Endothelial cell of umbilical vein (primary cell): ENCODE measurements at regions not wholly inside any gene's neighbourhood (a gene's known extent, or its start where the extent isn't known, plus 50 kb on each side); places are given as distances from the start of the nearest gene placed in this dataset.

Experiments used
- BruUV-seq: library from RNA; stranded (reverse); fragments of 400-500 nt; replicated peaks from 2 replicates; lab custom pipeline; 2021; lab: Mats Ljungman, UMichigan
- CTCF ChIA-PET: fragments of 300-600, 350-600 bp; sonication (Branson Sonifier 250); formaldehyde crosslinking; loops from one replicate; lab custom pipeline; 2021; ENCODE audit warnings: antibody characterized with exemption, inconsistent platforms; lab: Charles Lee
- POLR2A ChIA-PET: fragments of 300-600, 350-600 bp; sonication (Branson Sonifier 250); formaldehyde crosslinking; loops from one replicate; lab custom pipeline; 2021; ENCODE audit warnings: antibody characterized with exemption, inconsistent platforms; lab: Charles Lee
- DNase-seq: peaks from one replicate; pipeline ENCODE4 v3.0.0-alpha.2; 2011; ENCODE audit warnings: low read depth, low spot score
- FAIRE-seq: peaks from 2 replicates; lab custom pipeline; 2011; peaks lifted over from hg19 to GRCh38; lab: Jason Lieb, UNC
- H2AFZ ChIP-seq: 2 replicates; pipeline ENCODE4 v1.6.0; 2012; ENCODE audit warnings: low read depth, low read length, control low read depth, inconsistent platforms
- H3K27ac ChIP-seq: 2 replicates; pipeline ENCODE4 v1.5.1; 2011; ENCODE audit warnings: low read depth, mild to moderate bottlenecking, control low read depth, low read length, moderate library complexity; ENCODE audit not compliant: insufficient read depth
- H3K27me3 ChIP-seq, 2 experiments: 2 replicates each; pipeline versions ENCODE4 v1.6.0 to v1.6.1; 2011; ENCODE audit warnings: low read length in 2 of 2, mixed read lengths in 1 of 2; ENCODE audit not compliant: control insufficient read depth in 2 of 2, insufficient read depth in 2 of 2
- H3K36me3 ChIP-seq, 2 experiments: 2 replicates in 1 of 2; 3 replicates in 1 of 2; pipeline ENCODE4 v1.5.1; 2011; ENCODE audit warnings: low read length in 2 of 2, mild to moderate bottlenecking in 1 of 2, moderate library complexity in 1 of 2; ENCODE audit not compliant: control insufficient read depth in 2 of 2, insufficient read depth in 2 of 2; ENCODE audit errors: extremely low read depth in 1 of 2
- H3K4me1 ChIP-seq: 3 replicates; pipeline ENCODE4 v1.5.1; 2011; ENCODE audit warnings: mild to moderate bottlenecking, low read length; ENCODE audit not compliant: control insufficient read depth, insufficient read depth; ENCODE audit errors: extremely low read depth
- H3K4me2 ChIP-seq: 2 replicates; pipeline ENCODE4 v1.6.1; 2011; ENCODE audit warnings: low read length, control low read depth, mixed read lengths; ENCODE audit not compliant: insufficient read depth
- H3K4me3 ChIP-seq, 3 experiments: fragments of 200-600 bp in 1 of 3; sonication (generic), shearing (Covaris generic) in 1 of 3; replicated peaks in 1 of 3; 2 replicates each; pipeline ENCODE4 v1.5.1; 2011 to 2016; ENCODE audit warnings: control low read depth in 3 of 3, low read length in 3 of 3, mild to moderate bottlenecking in 2 of 3, inconsistent platforms in 1 of 3, low read depth in 1 of 3, moderate library complexity in 1 of 3; ENCODE audit not compliant: insufficient read depth in 1 of 3
- H3K79me2 ChIP-seq: 2 replicates; pipeline ENCODE4 v1.6.0; 2012; ENCODE audit warnings: low read length, inconsistent platforms; ENCODE audit not compliant: control insufficient read depth, insufficient read depth
- H3K9ac ChIP-seq: replicated peaks from 2 replicates; pipeline ENCODE3; 2011; ENCODE audit warnings: low read length, control low read depth; ENCODE audit not compliant: insufficient read depth; ENCODE audit errors: extremely low read depth
- H3K9me1 ChIP-seq: replicated peaks from 3 replicates; pipeline ENCODE4 v1.6.0; 2011; ENCODE audit warnings: mild to moderate bottlenecking, low read length; ENCODE audit not compliant: control insufficient read depth, insufficient read depth; ENCODE audit errors: extremely low read depth
- H3K9me3 ChIP-seq: replicated peaks from 2 replicates; pipeline ENCODE4 v1.5.1; 2012; ENCODE audit warnings: low read length, inconsistent platforms; ENCODE audit not compliant: control insufficient read depth, insufficient read depth
- H4K20me1 ChIP-seq: replicated peaks from 2 replicates; pipeline ENCODE3; 2011; ENCODE audit warnings: mild to moderate bottlenecking, low read length; ENCODE audit not compliant: control insufficient read depth, insufficient read depth; ENCODE audit errors: extremely low read depth
- EZH2 ChIP-seq: IDR thresholded peaks from 2 replicates; pipeline ENCODE4 v1.6.1; 2012; ENCODE audit warnings: borderline replicate concordance, low read depth, mild to moderate bottlenecking, moderate library complexity, low read length, inconsistent platforms; ENCODE audit not compliant: severe bottlenecking
- FOS ChIP-seq: IDR thresholded peaks from 2 replicates; pipeline ENCODE4 v1.6.1; 2011; ENCODE audit warnings: mild to moderate bottlenecking, low read length, moderate library complexity, borderline replicate concordance; ENCODE audit not compliant: insufficient read depth
- GATA2 ChIP-seq: IDR thresholded peaks from 2 replicates; pipeline ENCODE4 v1.7.0; 2011; ENCODE audit warnings: low read depth, mild to moderate bottlenecking, moderate library complexity, mixed read lengths, low read length; ENCODE audit not compliant: insufficient read length, insufficient read depth
- JUN ChIP-seq: IDR thresholded peaks from 2 replicates; pipeline ENCODE4 v1.6.1; 2011; ENCODE audit warnings: borderline replicate concordance, low read depth; ENCODE audit not compliant: insufficient read length, insufficient read depth
- MYC ChIP-seq: IDR thresholded peaks from one replicate; pipeline ENCODE4 v1.6.1; 2011; ENCODE audit warnings: mild to moderate bottlenecking, low read depth, low read length
- POLR2A ChIP-seq: IDR thresholded peaks from 2 replicates; pipeline ENCODE4 v1.6.1; 2012; ENCODE audit warnings: low read depth, mild to moderate bottlenecking, control low read depth, low read length
- POLR2AphosphoS5 ChIP-seq: IDR thresholded peaks from 2 replicates; pipeline ENCODE4 v1.6.1; 2012; ENCODE audit warnings: low read depth, mild to moderate bottlenecking, control low read depth, low read length, moderate library complexity; ENCODE audit not compliant: insufficient read depth
- dilution Hi-C: fragments of 300-500 bp; cut with MboI; formaldehyde crosslinking; loops from one replicate; pipeline ENCODE4 v1.15.0; 2019; ENCODE audit warnings: low sequenced_read_pairs; ENCODE audit not compliant: extremely low pct_ligation_motif_present
- intact Hi-C: fragments of 100-400 bp; cut with micrococcal nuclease; formaldehyde crosslinking; loops from one replicate; pipeline ENCODE4 v1.10.0; 2022
- TF ChIP-seq, protein P1 (sequence below), 2 donors: IDR thresholded peaks; 1 replicate in 1 of 2; 2 replicates in 1 of 2; pipeline ENCODE4 v1.5.1; 2011; ENCODE audit warnings: low read length in 2 of 2, mild to moderate bottlenecking in 2 of 2, moderate library complexity in 2 of 2, control low read depth in 1 of 2, inconsistent platforms in 1 of 2, low read depth in 1 of 2; ENCODE audit not compliant: insufficient read depth in 1 of 2; ENCODE audit errors: extremely low read depth in 1 of 2
- TF ChIP-seq, protein P2 (sequence below): IDR thresholded peaks from 2 replicates; pipeline ENCODE4 v1.6.1; 2011; ENCODE audit not compliant: insufficient read depth, insufficient read length

DNA sequence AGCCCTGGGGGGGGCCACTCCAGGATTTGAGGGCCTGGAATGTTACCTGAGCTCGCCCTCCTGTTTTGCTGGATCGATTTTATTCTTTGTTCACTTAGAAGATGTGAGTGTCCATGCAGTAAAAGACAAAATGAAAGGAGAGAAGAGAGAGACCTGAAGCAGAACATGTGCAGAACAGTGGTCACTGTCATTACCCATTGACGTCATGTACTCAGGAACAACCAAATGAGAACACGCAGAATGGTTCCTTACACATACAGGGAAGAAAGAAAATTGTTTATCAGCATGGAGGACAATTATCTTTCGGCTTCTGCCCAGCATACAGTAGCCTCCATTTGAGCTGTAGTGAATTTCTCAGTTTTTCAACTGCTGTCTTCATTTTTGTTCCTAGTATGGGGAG lies 258.1 kb downstream of the FNDC1 start:
- dilution Hi-C loops (no loop called here), intact Hi-C loops (no loop called here)
- Histone ChIP-seq H3K9ac (no peak overlapping the region), H3K79me2 (no peaks in the 10 kb centered on the region), H3K4me2 (no peak overlapping the region), H3K36me3 (no peaks in the 10 kb centered on the region), H2AFZ (no peak overlapping the region), H3K4me1 (no peaks in the 10 kb centered on the region), H3K27ac (no peak overlapping the region), H3K9me3 (peaks cover 5% of the 10 kb centered on the region), H3K27me3 (no peaks in the 10 kb centered on the region), H3K9me1 (no peaks in the 10 kb centered on the region), H4K20me1 (no peaks in the 10 kb centered on the region), H3K4me3 (no peak overlapping the region)
- ChIA-PET POLR2A (no interaction called here), CTCF (no interaction called here)
- FAIRE-seq (no peak), DNase-seq (no peak)
- TF ChIP-seq MYC (no peak), FOS (no peak), POLR2A (no peak), POLR2AphosphoS5 (no peak), GATA2 (no peak), EZH2 (no peak), JUN (no peak)
- TF ChIP-seq, protein P1, sequence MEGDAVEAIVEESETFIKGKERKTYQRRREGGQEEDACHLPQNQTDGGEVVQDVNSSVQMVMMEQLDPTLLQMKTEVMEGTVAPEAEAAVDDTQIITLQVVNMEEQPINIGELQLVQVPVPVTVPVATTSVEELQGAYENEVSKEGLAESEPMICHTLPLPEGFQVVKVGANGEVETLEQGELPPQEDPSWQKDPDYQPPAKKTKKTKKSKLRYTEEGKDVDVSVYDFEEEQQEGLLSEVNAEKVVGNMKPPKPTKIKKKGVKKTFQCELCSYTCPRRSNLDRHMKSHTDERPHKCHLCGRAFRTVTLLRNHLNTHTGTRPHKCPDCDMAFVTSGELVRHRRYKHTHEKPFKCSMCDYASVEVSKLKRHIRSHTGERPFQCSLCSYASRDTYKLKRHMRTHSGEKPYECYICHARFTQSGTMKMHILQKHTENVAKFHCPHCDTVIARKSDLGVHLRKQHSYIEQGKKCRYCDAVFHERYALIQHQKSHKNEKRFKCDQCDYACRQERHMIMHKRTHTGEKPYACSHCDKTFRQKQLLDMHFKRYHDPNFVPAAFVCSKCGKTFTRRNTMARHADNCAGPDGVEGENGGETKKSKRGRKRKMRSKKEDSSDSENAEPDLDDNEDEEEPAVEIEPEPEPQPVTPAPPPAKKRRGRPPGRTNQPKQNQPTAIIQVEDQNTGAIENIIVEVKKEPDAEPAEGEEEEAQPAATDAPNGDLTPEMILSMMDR (IDR thresholded peaks at IDR 0.05; ENCODE audit: extremely low read depth in 1 of 2, insufficient read depth in 1 of 2, low read depth in 1 of 2, low read length in 2 of 2): no peak
- TF ChIP-seq, protein P2, sequence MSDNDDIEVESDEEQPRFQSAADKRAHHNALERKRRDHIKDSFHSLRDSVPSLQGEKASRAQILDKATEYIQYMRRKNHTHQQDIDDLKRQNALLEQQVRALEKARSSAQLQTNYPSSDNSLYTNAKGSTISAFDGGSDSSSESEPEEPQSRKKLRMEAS: no peak
- no TSS peak for BruUV-seq
